SW 1271 (cell line): ENCODE measurements at regions not wholly inside any gene's neighbourhood (a gene's known extent, or its start where the extent isn't known, plus 50 kb on each side); places are given as distances from the start of the nearest gene placed in this dataset.

ENCODE experiments used
- DNase-seq, 2 experiments: peaks; one replicate each; lab custom pipeline; 2025; lab: John Stamatoyannopoulos, UW

GRCh38 chr4:11342401-11342800 lies 86.3 kb downstream of the HS3ST1 start:
- no peak for DNase-seq

DNA sequence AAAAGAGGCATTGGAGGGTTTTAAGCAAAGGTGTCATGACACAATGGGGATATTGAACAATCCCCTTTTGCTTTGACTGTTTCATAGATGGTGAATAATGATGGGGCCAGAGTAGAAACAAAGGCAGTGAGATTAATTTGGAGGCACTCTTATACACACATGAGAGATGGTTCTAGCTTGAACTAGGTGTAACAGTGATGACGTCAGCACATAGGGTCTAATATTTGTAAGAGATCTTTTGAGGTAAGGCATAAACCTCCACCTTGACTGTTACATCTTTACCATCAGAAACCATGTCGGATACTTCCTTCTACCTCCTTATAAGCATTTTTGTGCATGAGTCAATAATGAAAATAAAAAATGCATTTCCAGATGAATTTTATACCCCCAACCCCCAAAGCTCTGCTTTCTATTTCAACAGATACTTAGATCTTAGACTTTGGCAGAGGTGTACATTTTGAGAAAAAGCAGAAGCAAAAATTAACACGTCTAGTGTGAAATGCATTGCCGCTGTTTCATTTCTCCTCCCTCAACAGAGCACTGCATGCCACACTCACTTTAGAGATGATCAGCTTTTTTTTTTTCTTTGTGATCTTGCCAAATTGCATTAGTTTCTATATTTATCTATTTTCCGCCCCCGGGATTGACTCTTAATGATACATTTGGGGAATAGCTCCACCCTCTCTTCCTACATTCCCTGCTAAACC lies 87.2 kb downstream of the HS3ST1 start:
- no peak for DNase-seq

- DNase-seq, result no peak
Observed at GRCh38 chr4:11338956-11339782, 89.5 kb downstream of the HS3ST1 start.

DNA sequence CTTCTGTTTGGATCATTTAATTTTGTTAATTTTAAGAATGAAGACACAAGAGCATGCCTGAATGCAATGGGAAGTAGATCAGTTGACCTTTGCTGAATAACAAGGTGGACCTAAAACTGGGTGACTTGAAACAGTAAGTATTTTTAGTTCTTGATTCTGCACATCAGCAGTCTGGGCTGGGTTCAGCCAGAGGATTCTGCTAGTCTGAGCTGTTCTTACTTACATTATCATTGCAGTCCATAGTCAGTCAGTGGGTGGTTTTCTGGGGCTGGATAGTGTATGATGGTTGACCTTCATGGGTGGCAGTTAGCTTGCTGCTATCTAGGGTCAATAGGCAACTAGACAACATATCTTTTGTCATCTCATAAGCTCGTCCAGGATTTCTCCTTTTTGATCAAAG lies 91.4 kb downstream of the HS3ST1 start:
- no peak for DNase-seq

DNA sequence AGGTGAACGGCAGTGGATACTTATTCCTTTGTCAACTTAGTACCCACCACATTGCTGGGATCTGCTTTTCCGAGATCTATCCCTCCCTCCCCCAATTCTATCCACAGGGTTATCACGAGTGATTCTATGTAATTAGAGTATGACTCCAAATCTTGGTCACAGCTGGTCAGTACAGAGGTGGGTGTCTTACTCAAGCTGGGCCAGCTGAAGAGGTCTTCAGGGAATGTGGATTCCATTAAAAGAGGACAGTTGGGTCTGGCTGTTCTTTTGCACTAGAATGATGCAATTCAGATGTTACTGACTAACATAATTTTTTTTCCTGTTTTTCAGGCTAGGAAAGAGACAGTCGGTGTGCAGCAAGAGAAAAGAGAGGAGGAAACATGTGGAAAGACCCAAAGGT lies 92.3 kb downstream of the HS3ST1 start:
- DNase-seq, result no peak

- no peak for DNase-seq
Observed at GRCh38 chr4:11334887-11335286, 93.8 kb downstream of the HS3ST1 start.

- no peak for DNase-seq
Observed at GRCh38 chr4:11328401-11328800, 100.3 kb downstream of the HS3ST1 start.

GRCh38 chr4:11326021-11326420 lies 102.7 kb downstream of the HS3ST1 start:
- DNase-seq, result no peak

DNA sequence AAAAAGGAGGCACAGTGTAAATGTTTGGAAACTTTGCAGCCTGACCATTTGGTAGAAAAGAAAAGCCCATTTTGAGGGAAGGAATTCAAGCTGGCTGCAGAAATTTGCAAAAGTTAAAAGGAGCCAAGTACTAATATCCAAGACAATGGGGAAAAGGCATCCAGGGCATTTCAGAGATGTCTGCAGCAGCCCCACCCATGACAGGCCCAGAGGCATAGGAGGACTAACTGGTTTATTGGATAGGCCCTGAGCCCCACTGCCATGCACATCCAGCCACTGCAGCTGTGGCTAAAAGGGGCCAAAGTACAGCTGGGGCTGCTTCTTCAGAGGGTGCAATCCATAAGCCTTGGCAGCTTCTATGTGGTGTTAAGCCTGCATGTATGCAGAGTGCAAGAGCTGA lies 104.9 kb downstream of the HS3ST1 start:
- no peak for DNase-seq

DNA sequence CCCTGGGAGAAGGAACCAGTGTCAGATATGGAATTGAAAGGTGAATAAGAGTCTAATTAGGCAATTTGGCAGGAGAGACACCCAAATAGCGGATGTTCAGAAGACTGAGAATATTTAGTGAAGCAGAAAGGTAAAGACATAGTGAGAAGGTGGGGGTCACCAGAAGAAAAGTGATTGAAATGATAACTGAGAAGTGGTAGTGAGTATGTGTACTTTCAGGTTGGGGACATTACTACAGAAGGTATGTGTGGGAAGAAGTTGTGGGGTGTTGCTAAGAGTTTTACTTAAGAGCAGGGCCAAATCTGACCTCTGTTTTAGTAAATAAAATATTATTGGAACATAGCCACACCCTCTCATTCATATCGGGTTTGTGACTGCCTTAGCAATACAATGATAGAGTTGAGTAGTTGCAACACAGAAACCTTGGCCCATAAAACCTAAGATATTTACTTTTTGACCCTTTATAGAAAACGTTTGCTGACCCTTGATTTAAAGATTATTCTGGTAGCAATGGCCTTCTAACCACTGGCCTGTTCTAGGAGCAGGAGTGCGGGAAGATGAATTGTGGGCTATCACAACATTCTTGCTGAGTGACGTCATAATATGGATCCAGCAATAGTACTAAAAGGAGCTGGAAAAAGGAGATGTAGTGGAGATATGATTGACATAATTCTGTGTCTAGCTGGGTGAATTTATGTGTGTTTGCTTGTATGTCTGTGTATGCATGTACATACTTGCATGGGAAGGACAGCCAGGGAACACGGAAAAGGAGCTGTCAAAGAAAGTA lies 115.3 kb downstream of the HS3ST1 start:
- no peak for DNase-seq

DNA sequence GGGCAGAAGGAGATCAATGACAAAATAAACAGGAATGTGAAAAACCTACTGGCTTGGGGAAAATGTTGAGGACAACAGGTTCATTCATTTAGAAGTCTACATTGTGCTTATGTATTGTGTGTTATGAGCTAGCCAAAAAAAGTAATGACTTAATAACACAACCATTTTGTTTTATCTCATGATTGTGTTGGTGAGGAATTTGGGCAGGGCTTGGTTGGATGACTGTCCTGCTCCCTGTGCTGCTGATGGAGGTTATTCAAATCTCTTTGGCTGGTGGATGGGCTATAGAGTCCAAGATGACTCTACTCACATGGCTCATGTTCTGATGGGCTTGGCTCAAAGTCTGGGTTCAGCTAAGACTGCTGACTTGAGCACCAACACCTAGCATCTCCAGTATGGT lies 116.3 kb downstream of the HS3ST1 start:
- no peak for DNase-seq

GRCh38 chr4:11301075-11301660 lies 127.5 kb downstream of the HS3ST1 start:
- no peak for DNase-seq

- DNase-seq, result no peak
Observed at GRCh38 chr4:11299836-11300235, 128.9 kb downstream of the HS3ST1 start.

- no peak for DNase-seq
Observed at GRCh38 chr4:11299016-11299415, 129.7 kb downstream of the HS3ST1 start.

- no peak for DNase-seq
Observed at GRCh38 chr4:11298451-11298850, 130.2 kb downstream of the HS3ST1 start.

- no peak for DNase-seq
Observed at GRCh38 chr4:11297627-11298026, 131.1 kb downstream of the HS3ST1 start.

DNA sequence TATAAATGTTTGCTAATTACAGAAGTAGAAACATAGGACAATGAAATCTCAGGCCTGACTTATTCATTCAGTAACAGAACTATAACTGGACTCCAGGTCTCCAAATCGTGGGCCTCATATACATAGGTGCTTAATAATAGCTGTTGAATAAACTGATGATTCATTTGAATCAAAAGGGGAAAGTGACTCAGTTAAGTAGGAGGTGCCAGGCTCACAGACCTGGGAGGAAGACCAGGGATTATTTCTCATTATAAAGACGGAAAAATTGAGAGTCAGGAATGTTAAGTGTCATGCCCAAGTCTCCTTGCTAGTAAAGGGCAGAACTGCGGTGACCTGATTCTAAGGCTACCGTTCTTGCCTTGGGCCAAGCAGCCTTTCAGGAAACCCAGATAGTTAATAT lies 131.5 kb downstream of the HS3ST1 start:
- no peak for DNase-seq

DNA sequence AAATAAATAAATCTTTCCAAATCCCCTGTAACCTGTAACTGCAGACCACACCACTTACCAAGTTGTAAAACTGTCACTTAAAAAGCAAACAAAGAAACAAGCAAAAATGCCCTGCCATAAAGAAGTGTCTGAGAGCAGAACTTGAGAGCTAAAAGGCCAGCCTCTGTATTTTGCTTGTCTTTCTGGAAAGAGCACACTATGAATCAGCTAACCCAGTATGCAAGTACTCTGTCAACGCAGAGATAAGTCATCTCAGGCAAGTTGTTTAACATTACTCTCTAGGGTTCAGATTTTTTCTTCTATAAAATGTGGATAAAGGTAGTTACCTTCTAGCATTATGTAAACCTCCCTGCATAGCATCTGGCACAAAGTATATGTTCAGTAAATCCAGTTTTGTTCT lies 134.8 kb downstream of the HS3ST1 start:
- no peak for DNase-seq

DNA sequence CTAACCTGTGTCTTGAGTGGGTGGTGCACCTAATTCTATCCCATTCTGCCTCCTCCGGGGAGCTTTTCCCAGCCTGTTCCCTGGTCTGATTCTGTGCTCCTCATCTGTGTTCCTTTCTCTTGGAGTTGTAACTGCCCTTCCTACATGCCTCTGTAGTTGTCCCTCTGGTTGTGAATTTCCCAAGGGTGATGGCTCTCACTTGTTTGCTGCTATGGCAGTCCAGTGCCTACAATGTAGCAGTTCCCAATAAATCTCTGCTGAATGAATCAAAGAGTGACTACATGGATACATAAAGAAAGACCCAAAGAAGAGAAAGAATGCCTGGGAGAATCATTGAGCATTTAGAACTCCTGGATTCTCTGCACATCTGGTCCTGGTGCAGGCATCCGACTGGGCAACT lies 141.6 kb downstream of the HS3ST1 start:
- no peak for DNase-seq

- no peak for DNase-seq
Observed at GRCh38 chr4:11286533-11286932, 142.2 kb downstream of the HS3ST1 start.

- no peak for DNase-seq
Observed at GRCh38 chr4:11281720-11282119, 147.0 kb downstream of the HS3ST1 start.

DNA sequence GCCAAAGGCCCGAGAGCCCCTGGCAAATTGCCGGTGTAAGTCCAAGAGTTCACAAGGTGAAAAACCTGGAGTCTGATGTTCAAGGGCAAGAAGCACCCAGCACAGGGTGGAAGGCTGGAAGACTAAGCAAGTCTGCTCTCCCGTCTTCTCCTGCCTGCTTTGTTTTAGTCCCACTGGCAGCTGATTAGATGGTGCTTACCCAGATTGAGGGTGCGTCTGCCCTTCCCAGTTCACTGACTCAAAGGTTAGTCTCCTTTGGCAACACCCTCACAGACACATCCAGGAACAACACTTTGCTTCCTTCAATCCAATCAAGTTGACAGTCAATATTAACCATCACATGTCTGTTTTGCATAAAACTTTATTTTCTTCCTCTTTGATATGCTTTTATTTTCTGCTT lies 157.4 kb downstream of the HS3ST1 start:
- no peak for DNase-seq
